ENCODE measurements at regions not wholly inside any gene's neighbourhood (a gene's known extent, or its start where the extent isn't known, plus 50 kb on each side); places are given as distances from the start of the nearest gene placed in this dataset.

DNA sequence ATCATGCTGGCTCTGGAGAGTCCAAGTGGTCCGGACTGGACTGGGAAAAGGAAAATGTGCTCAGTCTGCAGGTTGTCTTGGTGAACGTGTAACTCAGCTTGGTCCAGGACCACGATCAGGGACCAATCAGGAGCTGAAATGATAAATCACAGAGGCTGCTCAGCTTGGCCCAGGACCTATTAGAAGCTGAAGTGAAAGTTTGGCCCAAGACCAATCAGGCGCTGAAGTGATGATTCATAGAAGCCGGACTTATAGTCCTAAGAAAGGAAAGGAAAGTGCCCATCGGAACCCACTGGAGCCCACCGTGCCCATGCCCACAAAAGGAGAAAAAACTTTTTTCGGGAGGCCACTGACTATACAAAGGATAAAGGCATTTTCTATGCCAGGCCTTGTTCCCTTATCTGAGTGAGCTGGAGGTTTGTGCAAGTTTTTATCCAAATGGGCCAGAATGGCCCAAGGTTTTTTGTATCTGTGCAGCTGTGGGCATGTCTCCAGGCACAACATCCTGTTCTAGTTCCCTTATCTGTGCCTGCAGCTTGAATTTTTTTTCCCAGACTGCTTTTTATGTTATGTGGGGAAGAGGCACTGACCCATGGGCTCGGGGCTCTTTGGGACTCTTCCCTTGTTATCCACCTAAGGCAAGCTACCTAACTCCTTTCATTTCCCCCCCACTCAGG lies 194.4 kb downstream of the FAM133A start:
- ChIA-PET CTCF (interaction anchor here (1.1 kb wide), 1 partner anchor 13 kb away, joined by 3 read pairs; no protein-coding TSS in a partner anchor), POLR2A (no interaction called here)
- Histone ChIP-seq H3K36me3 (ENCODE audit: control insufficient read depth in 2 of 2, insufficient read depth in 1 of 2, low read length in 2 of 2) (no peaks in the 10 kb centered on the region), H3K4me1 (ENCODE audit: control insufficient read depth, insufficient read depth, low read length) (no peaks in the 10 kb centered on the region), H3K4me3 (ENCODE audit: low read depth, low read length) (no peak overlapping the region), H3K27ac (ENCODE audit: extremely low read depth, low read depth, low read length) (no peak overlapping the region), H3K9me3 (ENCODE audit: control insufficient read depth, insufficient read depth, low read depth, low read length) (no peaks in the 10 kb centered on the region)
- no peak for TF ChIP-seq ZNF416 (tag by site-specific recombination; IDR thresholded peaks at IDR 0.05)
- TF ChIP-seq, protein P1, sequence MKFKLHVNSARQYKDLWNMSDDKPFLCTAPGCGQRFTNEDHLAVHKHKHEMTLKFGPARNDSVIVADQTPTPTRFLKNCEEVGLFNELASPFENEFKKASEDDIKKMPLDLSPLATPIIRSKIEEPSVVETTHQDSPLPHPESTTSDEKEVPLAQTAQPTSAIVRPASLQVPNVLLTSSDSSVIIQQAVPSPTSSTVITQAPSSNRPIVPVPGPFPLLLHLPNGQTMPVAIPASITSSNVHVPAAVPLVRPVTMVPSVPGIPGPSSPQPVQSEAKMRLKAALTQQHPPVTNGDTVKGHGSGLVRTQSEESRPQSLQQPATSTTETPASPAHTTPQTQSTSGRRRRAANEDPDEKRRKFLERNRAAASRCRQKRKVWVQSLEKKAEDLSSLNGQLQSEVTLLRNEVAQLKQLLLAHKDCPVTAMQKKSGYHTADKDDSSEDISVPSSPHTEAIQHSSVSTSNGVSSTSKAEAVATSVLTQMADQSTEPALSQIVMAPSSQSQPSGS (tag by site-specific recombination; IDR thresholded peaks at IDR 0.05; ENCODE audit: low read depth) = no peak
- no peak for TF ChIP-seq PRDM4 (tag by site-specific recombination; IDR thresholded peaks at IDR 0.05)

DNA sequence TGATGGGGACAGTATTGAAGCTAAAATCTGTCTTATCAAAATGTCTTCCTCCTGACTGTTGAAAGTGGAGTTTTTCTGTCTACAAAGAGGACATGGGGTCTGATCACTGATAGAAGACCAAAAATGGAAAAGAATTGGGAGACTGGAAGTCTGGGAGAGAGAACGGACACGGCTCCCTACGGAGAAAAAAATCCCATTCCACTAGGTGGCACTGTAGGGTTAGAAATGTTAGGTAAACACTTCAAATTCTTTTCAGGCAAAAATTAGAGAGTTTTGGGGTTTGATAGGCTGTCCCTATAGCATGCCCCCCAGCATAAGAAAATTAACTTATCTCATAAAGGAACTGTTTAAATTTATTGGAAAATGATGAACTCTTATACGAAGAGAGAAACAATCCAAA lies 200.5 kb downstream of the FAM133A start:
- Histone ChIP-seq H3K4me3 (ENCODE audit: low read depth, low read length) (no peak overlapping the region), H3K36me3 (ENCODE audit: control insufficient read depth in 2 of 2, insufficient read depth in 1 of 2, low read length in 2 of 2) (no peaks in the 10 kb centered on the region), H3K27ac (ENCODE audit: extremely low read depth, low read depth, low read length) (no peak overlapping the region), H3K4me1 (ENCODE audit: control insufficient read depth, insufficient read depth, low read length) (no peaks in the 10 kb centered on the region), H3K9me3 (ENCODE audit: control insufficient read depth, insufficient read depth, low read depth, low read length) (no peaks in the 10 kb centered on the region)
- ChIA-PET CTCF (interaction anchor here (0.6 to 1.5 kb wide), 5 partner anchors 9 to 131 kb away, joined by 3 to 7 read pairs (median 3); no protein-coding TSS in a partner anchor), POLR2A (no interaction called here)
- no peak for TF ChIP-seq ZNF791 (tag by site-specific recombination; IDR thresholded peaks at IDR 0.05)
- TF ChIP-seq ZNF19 (tag by site-specific recombination; IDR thresholded peaks at IDR 0.05; ENCODE audit: low read depth) = no peak
- TF ChIP-seq ZNF677 (tag by site-specific recombination; IDR thresholded peaks at IDR 0.05) = no peak
- peak; percentile 89 for TF ChIP-seq ZNF654 (tag by site-specific recombination; IDR thresholded peaks at IDR 0.05; ENCODE audit: low read depth)
- no peak for TF ChIP-seq ZNF423 (tag by site-specific recombination; IDR thresholded peaks at IDR 0.05)

- Histone ChIP-seq H3K4me3 (ENCODE audit: low read depth, low read length) (no peak overlapping the region), H3K27ac (ENCODE audit: extremely low read depth, low read depth, low read length) (no peak overlapping the region), H3K4me1 (ENCODE audit: control insufficient read depth, insufficient read depth, low read length) (no peaks in the 10 kb centered on the region), H3K9me3 (ENCODE audit: control insufficient read depth, insufficient read depth, low read depth, low read length) (no peaks in the 10 kb centered on the region), H3K36me3 (ENCODE audit: control insufficient read depth in 2 of 2, insufficient read depth in 1 of 2, low read length in 2 of 2) (no peaks in the 10 kb centered on the region)
- ChIA-PET POLR2A (no interaction called here), CTCF (interaction anchor here (0.6 to 1.4 kb wide), 3 partner anchors 20 to 657 kb away, joined by 3 to 7 read pairs (median 3); no protein-coding TSS in a partner anchor)
- no peak for TF ChIP-seq GFI1B (tag by site-specific recombination; IDR thresholded peaks at IDR 0.05)
- no peak for TF ChIP-seq ZNF121 (tag by site-specific recombination; IDR thresholded peaks at IDR 0.05)
- no peak for TF ChIP-seq ZNF335 (tag by site-specific recombination; conservative IDR thresholded peaks at IDR 0.05)
- TF ChIP-seq ZNF169 (tag by site-specific recombination; IDR thresholded peaks at IDR 0.05) = no peak
- no peak for TF ChIP-seq ZNF677 (tag by site-specific recombination; IDR thresholded peaks at IDR 0.05)
- TF ChIP-seq ZNF248 (tag by site-specific recombination; IDR thresholded peaks at IDR 0.05) = no peak
- TF ChIP-seq ZNF510 (tag by site-specific recombination; IDR thresholded peaks at IDR 0.05; ENCODE audit: insufficient replicate concordance) = no peak
- no peak for TF ChIP-seq KLF1 (tag by site-specific recombination; IDR thresholded peaks at IDR 0.05)
- no peak for TF ChIP-seq HOXD13 (CRISPR knock-in tag; IDR thresholded peaks at IDR 0.05; ENCODE audit: borderline replicate concordance)
- TF ChIP-seq ZBTB21 (tag by site-specific recombination; IDR thresholded peaks at IDR 0.05) = no peak
- no peak for TF ChIP-seq ZBTB26 (tag by site-specific recombination; optimal IDR thresholded peaks at IDR 0.05)
- TF ChIP-seq BCL11B (tag by site-specific recombination; IDR thresholded peaks at IDR 0.05; ENCODE audit: low read depth) = no peak
- TF ChIP-seq ZNF776 (tag by site-specific recombination; IDR thresholded peaks at IDR 0.05; ENCODE audit: borderline replicate concordance) = no peak
- TF ChIP-seq SP3 (tag by site-specific recombination; IDR thresholded peaks at IDR 0.05) = no peak
These were observed 201.7 kb downstream of the FAM133A start for GRCh38 chrX:93875621-93876282.
